HEK293 (cell line): ENCODE measurements at regions not wholly inside any gene's neighbourhood (a gene's known extent, or its start where the extent isn't known, plus 50 kb on each side); places are given as distances from the start of the nearest gene placed in this dataset.

Experiments
- CTCF ChIA-PET: fragments of 350-600 bp; formaldehyde crosslinking; extraction: SDS; loops from one replicate; lab custom pipeline; 2021; ENCODE audit warnings: antibody characterized with exemption; lab: Yijun Ruan, JAX
- POLR2A ChIA-PET: fragments of 300-600 bp; formaldehyde crosslinking; extraction: SDS; loops from one replicate; lab custom pipeline; 2020; ENCODE audit warnings: antibody characterized with exemption, inconsistent platforms; lab: Yijun Ruan, JAX
- H3K27ac ChIP-seq: fragments of 200-500 bp; sonication (Bioruptor generic); 2 replicates; pipeline ENCODE4 v1.5.1; 2014; ENCODE audit warnings: low read depth, low read length, control low read depth, inconsistent platforms; ENCODE audit errors: extremely low read depth
- H3K36me3 ChIP-seq, 2 experiments: fragments of 200-500 bp in 1 of 2; sonication (Bioruptor generic) in 1 of 2; 1 replicate in 1 of 2; 2 replicates in 1 of 2; pipeline ENCODE4 v1.5.1; 2014 to 2017; ENCODE audit warnings: inconsistent platforms in 2 of 2, low read length in 2 of 2; ENCODE audit not compliant: control insufficient read depth in 2 of 2, insufficient read depth in 1 of 2
- H3K4me1 ChIP-seq: fragments of 200-500 bp; sonication (Bioruptor generic); 2 replicates; pipeline ENCODE4 v1.5.1; 2014; ENCODE audit warnings: mild to moderate bottlenecking, low read length, inconsistent platforms; ENCODE audit not compliant: control insufficient read depth, insufficient read depth
- H3K4me3 ChIP-seq: 2 replicates; pipeline ENCODE4 v1.5.1; 2011; ENCODE audit warnings: low read depth, mild to moderate bottlenecking, control low read depth, low read length, moderate library complexity
- H3K9me3 ChIP-seq: fragments of 200-500 bp; sonication (Bioruptor generic); 2 replicates; pipeline ENCODE4 v1.5.1; 2014; ENCODE audit warnings: low read depth, low read length, inconsistent platforms; ENCODE audit not compliant: control insufficient read depth, insufficient read depth
- ELK4 ChIP-seq: IDR thresholded peaks from 2 replicates; pipeline ENCODE4 v1.6.1; 2011; ENCODE audit warnings: mild to moderate bottlenecking, low read depth, low read length, borderline replicate concordance
- FEZF1 ChIP-seq: fragments of 450-650 bp; formaldehyde crosslinking; IDR thresholded peaks from 2 replicates; pipeline ENCODE4 v1.5.1; 2016; ENCODE audit warnings: missing biosample characterization, missing genetic modification characterization
- GLIS2 ChIP-seq: fragments of 450-650 bp; formaldehyde crosslinking; IDR thresholded peaks from 2 replicates; pipeline ENCODE4 v1.5.1; 2016; ENCODE audit warnings: missing biosample characterization, missing genetic modification characterization
- KLF1 ChIP-seq: fragments of 450-650 bp; formaldehyde crosslinking; IDR thresholded peaks from 2 replicates; pipeline ENCODE4 v1.5.1; 2016; ENCODE audit warnings: missing biosample characterization, missing genetic modification characterization
- KLF8 ChIP-seq: fragments of 450-650 bp; formaldehyde crosslinking; IDR thresholded peaks from 2 replicates; pipeline ENCODE4 v1.5.1; 2016; ENCODE audit warnings: missing biosample characterization, missing genetic modification characterization
- PRDM6 ChIP-seq: fragments of 450-650 bp; formaldehyde crosslinking; IDR thresholded peaks from 2 replicates; pipeline ENCODE4 v1.5.1; 2017; ENCODE audit warnings: missing biosample characterization, missing genetic modification characterization
- TCF7L2 ChIP-seq: IDR thresholded peaks from 2 replicates; pipeline ENCODE4 v1.6.1; 2011; ENCODE audit warnings: low read depth, mild to moderate bottlenecking, inconsistent platforms, low read length, moderate library complexity, borderline replicate concordance
- ZBTB17 ChIP-seq: fragments of 450-650 bp; formaldehyde crosslinking; IDR thresholded peaks from 2 replicates; pipeline ENCODE4 v1.5.1; 2016; ENCODE audit warnings: missing biosample characterization, missing genetic modification characterization
- ZBTB20 ChIP-seq: fragments of 450-650 bp; formaldehyde crosslinking; IDR thresholded peaks from 2 replicates; pipeline ENCODE4 v1.5.1; 2016; ENCODE audit warnings: missing biosample characterization, missing genetic modification characterization
- ZBTB7A ChIP-seq: fragments of 450-650 bp; formaldehyde crosslinking; IDR thresholded peaks from 2 replicates; pipeline ENCODE4 v1.5.1; 2016; ENCODE audit warnings: low read depth, missing biosample characterization, missing genetic modification characterization
- ZNF121 ChIP-seq: fragments of 450-650 bp; formaldehyde crosslinking; IDR thresholded peaks from 2 replicates; pipeline ENCODE4 v1.5.1; 2016; ENCODE audit warnings: missing biosample characterization, missing genetic modification characterization
- ZNF175 ChIP-seq: fragments of 450-650 bp; formaldehyde crosslinking; IDR thresholded peaks from 2 replicates; pipeline ENCODE4 v1.5.1; 2016; ENCODE audit warnings: missing biosample characterization, missing genetic modification characterization
- ZNF391 ChIP-seq: fragments of 450-650 bp; formaldehyde crosslinking; IDR thresholded peaks from 2 replicates; pipeline ENCODE4 v1.5.1; 2016; ENCODE audit warnings: low read depth, missing biosample characterization, missing genetic modification characterization, borderline replicate concordance
- ZNF404 ChIP-seq: fragments of 450-650 bp; formaldehyde crosslinking; IDR thresholded peaks from 2 replicates; pipeline ENCODE4 v1.5.1; 2017; ENCODE audit warnings: missing biosample characterization, missing genetic modification characterization
- ZNF423 ChIP-seq: fragments of 450-650 bp; formaldehyde crosslinking; IDR thresholded peaks from 2 replicates; pipeline ENCODE4 v1.5.1; 2016; ENCODE audit warnings: missing biosample characterization, missing genetic modification characterization
- ZNF48 ChIP-seq: fragments of 450-650 bp; formaldehyde crosslinking; IDR thresholded peaks from 2 replicates; pipeline ENCODE4 v1.5.1; 2016; ENCODE audit warnings: missing biosample characterization, missing genetic modification characterization
- ZNF561 ChIP-seq: fragments of 450-650 bp; IDR thresholded peaks from 2 replicates; pipeline ENCODE4 v1.5.1; 2018; ENCODE audit warnings: missing biosample characterization, missing genetic modification characterization, borderline replicate concordance
- ZNF701 ChIP-seq: fragments of 450-650 bp; formaldehyde crosslinking; IDR thresholded peaks from 2 replicates; pipeline ENCODE4 v1.5.1; 2016; ENCODE audit warnings: missing biosample characterization, missing genetic modification characterization
- ZNF747 ChIP-seq: fragments of 450-650 bp; formaldehyde crosslinking; IDR thresholded peaks from 2 replicates; pipeline ENCODE4 v1.5.1; 2016; ENCODE audit warnings: missing biosample characterization, missing genetic modification characterization
- ZNF76 ChIP-seq: fragments of 450-650 bp; formaldehyde crosslinking; IDR thresholded peaks from 2 replicates; pipeline ENCODE4; 2016; ENCODE audit warnings: low read depth, missing biosample characterization, missing genetic modification characterization, borderline replicate concordance
- ZNF791 ChIP-seq: fragments of 450-650 bp; formaldehyde crosslinking; IDR thresholded peaks from 2 replicates; pipeline ENCODE4 v1.5.1; 2016; ENCODE audit warnings: missing biosample characterization, missing genetic modification characterization
- ZNF792 ChIP-seq: fragments of 450-650 bp; formaldehyde crosslinking; IDR thresholded peaks from 2 replicates; pipeline ENCODE4 v1.5.1; 2016; ENCODE audit warnings: missing biosample characterization, missing genetic modification characterization
- ZNF843 ChIP-seq: fragments of 450-650 bp; formaldehyde crosslinking; IDR thresholded peaks from 2 replicates; pipeline ENCODE4 v1.5.1; 2016; ENCODE audit warnings: missing biosample characterization, missing genetic modification characterization
- ZXDB ChIP-seq: fragments of 450-650 bp; formaldehyde crosslinking; IDR thresholded peaks from 2 replicates; pipeline ENCODE4 v1.5.1; 2016; ENCODE audit warnings: missing biosample characterization, missing genetic modification characterization

GRCh38 chr10:83625831-83626360 is 513.4 kb upstream of the GHITM start (continued):
- TF ChIP-seq ZNF791 (no peak), ZNF747 (tag by site-specific recombination) (no peak), ZNF404 (tag by site-specific recombination) (no peak), ZNF701 (tag by site-specific recombination) (no peak), ZBTB17 (tag by site-specific recombination) (no peak), ZNF792 (tag by site-specific recombination) (no peak)

GRCh38 chr10:83632701-83633100 is 506.6 kb upstream of the GHITM start:
- no peak overlapping the region for H3K27ac ChIP-seq
- H3K4me3 ChIP-seq, result no peak overlapping the region
- H3K4me1 ChIP-seq, result no peaks in the 10 kb centered on the region
- CTCF ChIA-PET, result no interaction called here
- no peak for TF ChIP-seq ZNF121 (tag by site-specific recombination)
- no peaks in the 10 kb centered on the region for H3K9me3 ChIP-seq
- POLR2A ChIA-PET, result no interaction called here
- H3K36me3 ChIP-seq, result no peaks in the 10 kb centered on the region

GRCh38 chr10:83633547-83633946 is 505.8 kb upstream of the GHITM start:
- Histone ChIP-seq H3K27ac (no peak overlapping the region), H3K36me3 (no peaks in the 10 kb centered on the region), H3K4me1 (no peaks in the 10 kb centered on the region), H3K4me3 (no peak overlapping the region), H3K9me3 (no peaks in the 10 kb centered on the region)
- TF ChIP-seq GLIS2 (tag by site-specific recombination), result no peak
- TF ChIP-seq ZNF843 (tag by site-specific recombination), result no peak
- TF ChIP-seq TCF7L2, result no peak
- no peak for TF ChIP-seq ZNF561
- TF ChIP-seq ZNF76 (tag by site-specific recombination), result no peak
- TF ChIP-seq FEZF1 (tag by site-specific recombination), result no peak
- TF ChIP-seq KLF1 (tag by site-specific recombination), result no peak
- TF ChIP-seq ZBTB7A (tag by site-specific recombination), result no peak
- no peak for TF ChIP-seq ZBTB20
- no peak for TF ChIP-seq ZNF391
- TF ChIP-seq ZNF423 (tag by site-specific recombination), result no peak
- TF ChIP-seq PRDM6 (tag by site-specific recombination), result no peak
- no peak for TF ChIP-seq KLF8 (tag by site-specific recombination)
- no peak for TF ChIP-seq ZNF175 (tag by site-specific recombination)
- TF ChIP-seq ZXDB (tag by site-specific recombination), result no peak
- no peak for TF ChIP-seq ELK4
- TF ChIP-seq ZNF48 (tag by site-specific recombination), result no peak
- POLR2A ChIA-PET, result no interaction called here
- CTCF ChIA-PET, result no interaction called here
